Keratinocyte (primary cell): ENCODE measurements at regions not wholly inside any gene's neighbourhood (a gene's known extent, or its start where the extent isn't known, plus 50 kb on each side); places are given as distances from the start of the nearest gene placed in this dataset.

Experiments
- EZH2 ChIP-seq: IDR thresholded peaks from one replicate; pipeline ENCODE4 v1.6.1; 2012; ENCODE audit warnings: inconsistent platforms, mild to moderate bottlenecking, low read length, moderate library complexity
- TF ChIP-seq, protein P1 (sequence below), 3 experiments: IDR thresholded peaks in 1 of 3; conservative IDR thresholded peaks in 1 of 3; optimal IDR thresholded peaks in 1 of 3; 2 replicates in 2 of 3; 3 replicates in 1 of 3; pipeline versions ENCODE3 to v1.5.1; 2011; ENCODE audit warnings: low read length in 3 of 3, mild to moderate bottlenecking in 3 of 3, moderate library complexity in 2 of 3, control low read depth in 1 of 3, inconsistent platforms in 1 of 3; ENCODE audit not compliant: insufficient read depth in 2 of 3; ENCODE audit errors: extremely low read depth in 1 of 3

DNA sequence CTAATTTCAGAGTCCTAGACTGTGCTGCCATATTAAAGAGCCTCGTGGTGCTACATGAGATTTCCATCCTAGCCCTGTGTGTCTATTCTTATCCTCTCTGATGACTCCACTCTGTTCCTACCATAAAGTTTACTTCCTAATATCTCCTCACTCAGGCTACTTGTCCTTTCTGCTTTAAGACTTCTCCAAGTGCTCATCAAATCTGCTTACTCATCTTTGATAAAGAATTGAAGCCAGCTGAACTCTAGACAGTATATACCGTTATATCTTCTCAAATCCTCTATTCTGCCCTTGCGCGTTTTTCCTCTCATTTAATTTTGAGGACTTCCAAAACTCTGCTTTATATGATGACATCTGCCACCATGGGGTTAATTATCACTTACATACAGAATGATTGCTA lies 539.5 kb downstream of the HAPSTR1 start:
- TF ChIP-seq, protein P1, sequence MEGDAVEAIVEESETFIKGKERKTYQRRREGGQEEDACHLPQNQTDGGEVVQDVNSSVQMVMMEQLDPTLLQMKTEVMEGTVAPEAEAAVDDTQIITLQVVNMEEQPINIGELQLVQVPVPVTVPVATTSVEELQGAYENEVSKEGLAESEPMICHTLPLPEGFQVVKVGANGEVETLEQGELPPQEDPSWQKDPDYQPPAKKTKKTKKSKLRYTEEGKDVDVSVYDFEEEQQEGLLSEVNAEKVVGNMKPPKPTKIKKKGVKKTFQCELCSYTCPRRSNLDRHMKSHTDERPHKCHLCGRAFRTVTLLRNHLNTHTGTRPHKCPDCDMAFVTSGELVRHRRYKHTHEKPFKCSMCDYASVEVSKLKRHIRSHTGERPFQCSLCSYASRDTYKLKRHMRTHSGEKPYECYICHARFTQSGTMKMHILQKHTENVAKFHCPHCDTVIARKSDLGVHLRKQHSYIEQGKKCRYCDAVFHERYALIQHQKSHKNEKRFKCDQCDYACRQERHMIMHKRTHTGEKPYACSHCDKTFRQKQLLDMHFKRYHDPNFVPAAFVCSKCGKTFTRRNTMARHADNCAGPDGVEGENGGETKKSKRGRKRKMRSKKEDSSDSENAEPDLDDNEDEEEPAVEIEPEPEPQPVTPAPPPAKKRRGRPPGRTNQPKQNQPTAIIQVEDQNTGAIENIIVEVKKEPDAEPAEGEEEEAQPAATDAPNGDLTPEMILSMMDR (optimal IDR thresholded peaks at IDR 0.05 in 1 of 3, IDR thresholded peaks at IDR 0.05 in 1 of 3, conservative IDR thresholded peaks at IDR 0.05 in 1 of 3; ENCODE audit: extremely low read depth in 1 of 3, insufficient read depth in 2 of 3, low read length in 3 of 3), result no peak
- no peak for TF ChIP-seq EZH2
